Left lung (tissue), 4 donors: ENCODE measurements at regions not wholly inside any gene's neighbourhood (a gene's known extent, or its start where the extent isn't known, plus 50 kb on each side); places are given as distances from the start of the nearest gene placed in this dataset.

ENCODE experiments used
- ATAC-seq: fragments of 200-7000 bp; cut with Tn5 transposase; one replicate; pipeline ENCODE4 v1.9.1; 2020; ENCODE audit warnings: moderate library complexity
- DNase-seq, 4 donors: peaks; one replicate each; pipeline ENCODE4 v3.0.0-alpha.2; 2013 to 2020
- H3K27ac ChIP-seq, 2 donors: fragments of 200-600 bp; sonication (generic) in 1 of 2; one replicate each; pipeline versions ENCODE4 v1.5.0 to v1.8.0; 2020 to 2021
- H3K27me3 ChIP-seq, 2 donors: fragments of 200-600 bp; sonication (generic) in 1 of 2; one replicate each; pipeline versions ENCODE4 v1.5.0 to v1.8.0; 2020 to 2021
- H3K36me3 ChIP-seq, 2 donors: fragments of 200-600 bp; sonication (generic) in 1 of 2; one replicate each; pipeline versions ENCODE4 v1.5.0 to v1.8.0; 2020 to 2021
- H3K4me1 ChIP-seq, 2 donors: fragments of 200-600 bp; one replicate each; pipeline ENCODE4 v1.8.0; 2021
- H3K4me3 ChIP-seq, 2 donors: fragments of 200-600 bp; sonication (generic) in 1 of 2; one replicate each; pipeline versions ENCODE4 v1.5.0 to v1.8.0; 2020 to 2021; ENCODE audit warnings: mild to moderate bottlenecking in 1 of 2
- H3K9me3 ChIP-seq, 2 donors: fragments of 200-600 bp; sonication (generic) in 1 of 2; one replicate each; pipeline versions ENCODE4 v1.5.0 to v1.8.0; 2020 to 2021
- CTCF ChIP-seq, 2 donors: fragments of 200-600 bp; sonication (generic) in 1 of 2; IDR thresholded peaks; one replicate each; pipeline versions ENCODE4 v1.5.0 to v1.8.0; 2021; ENCODE audit warnings: antibody characterized with exemption in 2 of 2
- intact Hi-C, 2 donors: fragments of 100-400 bp; cut with DNase I; formaldehyde crosslinking; loops; one replicate each; pipeline versions ENCODE4 v1.11.2 to v1.14.2; 2022
- donor health status: DM: no; HTN: yes; CAD: no.
- donor health status: DM: no; HTN: no; CAD: no.

GRCh38 chr6:8157839-8158238, 55.5 kb upstream of the EEF1E1 start:
- no peaks in the 10 kb centered on the region for H3K9me3 ChIP-seq
- intact Hi-C loops: no loop called here
- no peak overlapping the region for H3K27ac ChIP-seq
- TF ChIP-seq CTCF (IDR thresholded peaks at IDR 0.05): no peak
- H3K4me1 ChIP-seq: no peaks in the 10 kb centered on the region
- no peaks in the 10 kb centered on the region for H3K27me3 ChIP-seq
- ATAC-seq (peak; percentile 80), DNase-seq (peak in 1 of 4 donors; percentile 5)
- no peak overlapping the region for H3K4me3 ChIP-seq
- no peaks in the 10 kb centered on the region for H3K36me3 ChIP-seq

- Histone ChIP-seq H3K9me3 (no peaks in the 10 kb centered on the region), H3K4me1 (no peaks in the 10 kb centered on the region), H3K27ac (no peak overlapping the region), H3K27me3 (no peaks in the 10 kb centered on the region), H3K36me3 (no peaks in the 10 kb centered on the region), H3K4me3 (no peak overlapping the region)
- no peak for TF ChIP-seq CTCF (IDR thresholded peaks at IDR 0.05)
- ATAC-seq (peak; percentile 69), DNase-seq (no peak)
- intact Hi-C loops: no loop called here
These were observed 53.1 kb upstream of the EEF1E1 start for GRCh38 chr6:8155259-8156012.
